Thyroid gland (tissue), 4 donors: ENCODE measurements at regions not wholly inside any gene's neighbourhood (a gene's known extent, or its start where the extent isn't known, plus 50 kb on each side); places are given as distances from the start of the nearest gene placed in this dataset.

Experiments used
- POLR2A ChIP-seq, 2 donors: fragments of 450-650 bp; IDR thresholded peaks; one replicate each; pipeline ENCODE4 v1.6.1; 2017; ENCODE audit warnings: antibody characterized with exemption in 2 of 2, mild to moderate bottlenecking in 2 of 2, moderate library complexity in 1 of 2
- TF ChIP-seq, protein P1 (sequence below), 6 experiments: fragments of 200-600 bp in 3 of 6; fragments of 450-650 bp in 3 of 6; sonication (generic) in 3 of 6; IDR thresholded peaks; one replicate each; pipeline ENCODE4 v1.5.1; 2016 to 2019; ENCODE audit warnings: antibody characterized with exemption in 6 of 6, mild to moderate bottlenecking in 2 of 6, inconsistent platforms in 1 of 6, moderate library complexity in 1 of 6

DNA sequence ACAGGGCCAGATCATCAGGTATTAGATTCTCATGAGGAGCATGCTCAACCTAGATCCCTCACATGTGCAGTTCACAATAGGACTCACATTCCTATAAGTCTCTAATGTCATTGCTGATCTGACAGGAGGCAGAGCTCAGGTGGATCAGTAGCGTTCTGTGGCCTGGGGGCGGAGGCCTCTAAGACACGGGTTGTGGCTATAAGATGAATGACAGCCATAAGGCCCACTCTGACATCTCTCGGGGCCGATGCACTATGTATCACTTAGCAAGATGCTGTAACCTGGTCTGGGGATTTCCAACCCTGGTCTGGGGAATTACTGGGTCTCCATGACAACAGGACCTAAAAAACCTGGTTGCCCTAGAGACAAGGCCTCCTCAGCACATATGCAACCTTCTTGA lies 932.7 kb downstream of the TBC1D22A start:
- TF ChIP-seq, protein P1, sequence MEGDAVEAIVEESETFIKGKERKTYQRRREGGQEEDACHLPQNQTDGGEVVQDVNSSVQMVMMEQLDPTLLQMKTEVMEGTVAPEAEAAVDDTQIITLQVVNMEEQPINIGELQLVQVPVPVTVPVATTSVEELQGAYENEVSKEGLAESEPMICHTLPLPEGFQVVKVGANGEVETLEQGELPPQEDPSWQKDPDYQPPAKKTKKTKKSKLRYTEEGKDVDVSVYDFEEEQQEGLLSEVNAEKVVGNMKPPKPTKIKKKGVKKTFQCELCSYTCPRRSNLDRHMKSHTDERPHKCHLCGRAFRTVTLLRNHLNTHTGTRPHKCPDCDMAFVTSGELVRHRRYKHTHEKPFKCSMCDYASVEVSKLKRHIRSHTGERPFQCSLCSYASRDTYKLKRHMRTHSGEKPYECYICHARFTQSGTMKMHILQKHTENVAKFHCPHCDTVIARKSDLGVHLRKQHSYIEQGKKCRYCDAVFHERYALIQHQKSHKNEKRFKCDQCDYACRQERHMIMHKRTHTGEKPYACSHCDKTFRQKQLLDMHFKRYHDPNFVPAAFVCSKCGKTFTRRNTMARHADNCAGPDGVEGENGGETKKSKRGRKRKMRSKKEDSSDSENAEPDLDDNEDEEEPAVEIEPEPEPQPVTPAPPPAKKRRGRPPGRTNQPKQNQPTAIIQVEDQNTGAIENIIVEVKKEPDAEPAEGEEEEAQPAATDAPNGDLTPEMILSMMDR (IDR thresholded peaks at IDR 0.05) = no peak
- TF ChIP-seq POLR2A (IDR thresholded peaks at IDR 0.05) = no peak
